Immature natural killer cell (primary cell): ENCODE measurements at regions not wholly inside any gene's neighbourhood (a gene's known extent, or its start where the extent isn't known, plus 50 kb on each side); places are given as distances from the start of the nearest gene placed in this dataset.

Experiments
- DNase-seq, 3 donors: peaks; one replicate each; pipeline ENCODE4 v3.0.0; 2022; ENCODE audit warnings: mixed read lengths in 1 of 3
- H3K27ac Mint-ChIP-seq, 6 donors: one replicate each; pipeline ENCODE4 v1.8.0; 2020; ENCODE audit warnings: mixed read lengths in 6 of 6, mild to moderate bottlenecking in 5 of 6, inconsistent platforms in 4 of 6, moderate library complexity in 3 of 6
- H3K27me3 Mint-ChIP-seq, 3 donors: one replicate each; pipeline ENCODE4 v1.8.0; 2020 to 2021; ENCODE audit warnings: low read depth in 3 of 3, mild to moderate bottlenecking in 3 of 3, mixed read lengths in 3 of 3, moderate library complexity in 3 of 3, inconsistent platforms in 1 of 3
- H3K36me3 Mint-ChIP-seq, 3 donors: one replicate each; pipeline ENCODE4 v1.8.0; 2020; ENCODE audit warnings: mixed read lengths in 3 of 3, inconsistent platforms in 2 of 3, mild to moderate bottlenecking in 2 of 3
- H3K4me1 Mint-ChIP-seq, 2 donors: one replicate each; pipeline ENCODE4 v1.8.0; 2020; ENCODE audit warnings: inconsistent platforms in 2 of 2, mild to moderate bottlenecking in 2 of 2, mixed read lengths in 2 of 2, moderate library complexity in 1 of 2
- H3K4me3 Mint-ChIP-seq, 5 donors: one replicate each; pipeline ENCODE4 v1.8.0; 2020; ENCODE audit warnings: mild to moderate bottlenecking in 5 of 5, mixed read lengths in 5 of 5, inconsistent platforms in 3 of 5, moderate library complexity in 3 of 5
- H3K9me3 Mint-ChIP-seq, 6 donors: one replicate each; pipeline ENCODE4 v1.8.0; 2020; ENCODE audit warnings: mild to moderate bottlenecking in 6 of 6, mixed read lengths in 6 of 6, inconsistent platforms in 4 of 6, moderate library complexity in 3 of 6

- H3K4me3 Mint-ChIP-seq = no peak overlapping the region
- H3K27ac Mint-ChIP-seq = no peak overlapping the region
- H3K9me3 Mint-ChIP-seq = peaks cover 3 to 35% (median 17%) of the 10 kb centered on the region in 6 donors
- no peaks in the 10 kb centered on the region for H3K4me1 Mint-ChIP-seq
- H3K36me3 Mint-ChIP-seq = no peaks in the 10 kb centered on the region
- peaks cover 0 to under 1% (median 0%) of the 10 kb centered on the region in 3 donors for H3K27me3 Mint-ChIP-seq
- no peak for DNase-seq
These were observed 479.5 kb downstream of the TAF11L14 start for GRCh38 chr5:18113721-18114120.

DNA sequence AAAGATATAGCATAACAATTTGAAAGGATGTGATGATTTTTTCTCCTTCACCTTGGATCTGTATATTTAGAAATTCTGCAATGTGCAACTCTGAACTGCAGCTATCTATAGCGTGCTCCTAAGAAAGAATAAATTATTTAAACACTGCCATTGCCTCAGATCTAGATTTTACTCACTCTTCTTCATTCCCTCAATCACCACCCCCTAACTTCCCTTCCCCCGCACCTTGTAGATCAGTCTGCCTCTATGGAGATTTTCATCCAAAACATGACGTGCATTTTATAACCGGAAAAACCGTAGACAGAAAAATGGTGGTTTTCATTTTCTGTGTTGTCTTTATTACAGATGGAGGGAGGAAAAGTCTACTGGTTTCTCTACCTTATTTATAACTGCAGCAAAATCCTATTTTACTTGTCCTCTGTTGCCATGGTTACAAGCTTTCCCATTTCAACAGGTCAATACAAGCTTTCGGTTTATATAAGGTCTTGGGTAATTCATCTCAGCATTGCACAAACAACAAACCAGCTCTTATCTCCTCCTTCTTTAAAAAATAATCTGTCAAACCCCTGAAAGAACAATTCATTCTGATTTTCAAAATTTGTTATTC is 480.0 kb downstream of the TAF11L14 start:
- no peak overlapping the region for H3K4me3 Mint-ChIP-seq
- DNase-seq = no peak
- H3K27ac Mint-ChIP-seq = no peak overlapping the region
- no peaks in the 10 kb centered on the region for H3K36me3 Mint-ChIP-seq
- H3K9me3 Mint-ChIP-seq = peaks cover 3 to 37% (median 17%) of the 10 kb centered on the region in 6 donors
- H3K4me1 Mint-ChIP-seq = no peaks in the 10 kb centered on the region
- H3K27me3 Mint-ChIP-seq = peaks cover 0 to 3% (median 0%) of the 10 kb centered on the region in 3 donors

DNA sequence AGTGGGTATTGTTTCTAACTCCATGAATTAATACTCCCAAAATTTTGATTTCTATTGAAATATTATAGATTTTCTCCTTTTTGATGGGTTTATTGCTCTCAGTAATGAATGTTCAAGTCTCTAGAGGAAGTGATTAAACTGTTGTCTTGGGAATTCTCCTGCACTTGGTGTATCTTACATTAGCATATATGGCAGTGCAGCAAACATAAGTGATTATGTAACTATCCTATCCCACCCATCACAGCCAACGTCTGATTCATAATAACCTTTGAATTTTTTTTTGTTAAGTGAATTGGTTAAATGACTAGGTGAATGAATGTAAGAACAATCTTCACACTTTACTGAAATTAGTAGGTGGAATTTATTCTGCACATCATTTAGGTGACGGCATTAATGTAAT is 483.7 kb downstream of the TAF11L14 start:
- Mint-ChIP-seq H3K27ac (no peak overlapping the region), H3K9me3 (peaks cover 12 to 53% (median 27%) of the 10 kb centered on the region in 6 donors), H3K4me1 (no peaks in the 10 kb centered on the region), H3K4me3 (no peak overlapping the region), H3K36me3 (peaks cover 0 to 3% (median 0%) of the 10 kb centered on the region in 3 donors), H3K27me3 (peaks cover 0 to 5% (median 2%) of the 10 kb centered on the region in 3 donors)
- no peak for DNase-seq

DNA sequence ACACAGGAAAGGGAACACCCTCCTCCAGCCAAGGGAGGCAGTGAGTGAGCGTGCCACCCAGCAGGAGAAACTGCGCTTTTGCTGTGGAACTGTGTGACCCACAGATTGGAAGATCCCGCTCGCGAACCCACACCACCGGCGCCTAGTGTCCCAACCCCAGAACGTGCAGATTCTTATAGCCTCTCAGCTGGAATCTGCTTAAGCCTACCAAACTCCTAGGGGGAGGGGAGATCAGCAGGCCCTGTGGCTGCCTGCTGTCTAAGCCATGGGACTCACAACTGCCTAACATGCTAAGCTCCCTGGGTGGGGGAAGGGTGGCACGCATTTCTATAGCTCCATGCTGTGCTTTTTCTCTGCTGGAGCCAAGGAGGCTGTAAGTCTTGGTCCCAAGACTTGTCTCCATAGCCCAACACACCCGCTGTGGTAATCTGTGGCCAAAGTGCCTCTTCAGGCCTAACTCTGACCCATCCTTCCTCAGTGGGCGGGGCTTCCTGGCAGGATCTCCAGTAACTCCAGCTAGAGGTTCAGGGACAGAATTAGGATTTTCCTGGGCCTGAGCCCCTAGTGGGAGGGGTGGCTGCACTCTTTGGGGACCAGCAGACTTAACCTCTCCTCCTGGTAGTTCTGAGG is 485.0 kb downstream of the TAF11L14 start:
- Mint-ChIP-seq H3K27me3 (peaks cover 0 to 5% (median 2%) of the 10 kb centered on the region in 3 donors), H3K9me3 (peaks cover 19 to 55% (median 37%) of the 10 kb centered on the region in 6 donors), H3K4me1 (no peaks in the 10 kb centered on the region), H3K36me3 (peaks cover 0 to 3% (median 0%) of the 10 kb centered on the region in 3 donors), H3K27ac (no peak overlapping the region), H3K4me3 (no peak overlapping the region)
- DNase-seq = no peak

DNA sequence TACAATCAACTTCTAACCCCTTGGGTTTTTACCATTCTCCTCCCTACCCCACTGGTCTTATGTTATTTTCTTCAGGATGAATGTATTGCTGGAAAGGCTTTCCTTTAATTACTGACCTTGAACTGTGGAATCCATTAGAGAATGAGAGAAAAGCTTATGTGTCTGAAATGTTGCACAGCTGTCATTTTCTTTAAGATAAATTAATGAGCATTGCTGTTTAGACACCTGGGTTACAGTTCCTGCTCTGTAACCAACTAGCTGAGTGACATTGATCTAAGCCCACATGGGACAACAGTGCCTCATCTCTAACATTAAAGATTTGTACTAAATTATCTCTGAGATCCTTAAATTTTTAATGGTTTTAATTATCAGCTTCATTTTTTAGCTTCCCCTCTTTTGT is 507.0 kb downstream of the TAF11L14 start:
- no peak overlapping the region for H3K27ac Mint-ChIP-seq
- H3K36me3 Mint-ChIP-seq = no peaks in the 10 kb centered on the region
- H3K4me1 Mint-ChIP-seq = no peaks in the 10 kb centered on the region
- peaks cover 6 to 31% (median 16%) of the 10 kb centered on the region in 6 donors for H3K9me3 Mint-ChIP-seq
- no peaks in the 10 kb centered on the region for H3K27me3 Mint-ChIP-seq
- H3K4me3 Mint-ChIP-seq = no peak overlapping the region
- DNase-seq = no peak

DNA sequence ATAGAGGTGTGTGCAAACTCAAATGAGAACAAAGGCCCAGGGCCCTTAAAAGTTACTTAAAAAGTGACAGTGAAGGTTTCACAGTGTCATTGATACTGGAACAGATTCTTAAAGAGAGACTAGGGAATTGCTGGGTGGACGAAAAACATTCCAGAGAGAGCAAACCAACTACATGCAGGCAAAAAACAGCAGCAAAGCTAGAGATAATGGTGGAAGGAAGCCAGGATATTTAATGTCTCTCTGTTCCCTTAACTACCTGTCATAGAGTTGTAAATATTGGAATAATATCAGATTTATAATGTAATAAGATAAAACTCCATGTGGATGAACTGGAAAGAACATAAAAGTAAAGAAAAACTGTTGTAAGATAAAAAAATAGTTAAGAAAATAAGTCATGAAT is 508.6 kb downstream of the TAF11L14 start:
- no peaks in the 10 kb centered on the region for H3K36me3 Mint-ChIP-seq
- H3K27ac Mint-ChIP-seq = no peak overlapping the region
- H3K4me1 Mint-ChIP-seq = no peaks in the 10 kb centered on the region
- peaks cover 5 to 35% (median 15%) of the 10 kb centered on the region in 6 donors for H3K9me3 Mint-ChIP-seq
- DNase-seq = no peak
- no peaks in the 10 kb centered on the region for H3K27me3 Mint-ChIP-seq
- no peak overlapping the region for H3K4me3 Mint-ChIP-seq

DNA sequence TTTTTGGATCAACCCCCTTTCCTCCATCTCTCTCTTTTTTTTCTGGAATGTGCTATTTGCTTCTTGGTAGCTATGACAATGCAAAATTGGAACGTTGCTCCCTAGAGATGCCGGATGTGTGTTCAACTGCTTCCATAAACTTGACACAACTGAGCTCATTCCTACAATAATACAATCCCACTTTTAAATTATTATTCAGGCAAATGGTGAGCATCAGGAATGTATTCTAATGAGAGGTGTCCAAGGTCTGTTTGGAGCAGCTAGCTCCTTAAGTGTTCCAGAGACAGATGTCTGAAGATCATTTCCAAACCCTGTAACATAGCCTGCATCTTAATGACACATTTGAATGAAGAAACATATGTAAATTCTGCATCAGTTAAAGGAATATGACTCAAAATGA is 518.4 kb downstream of the TAF11L14 start:
- peaks cover 7 to 48% (median 16%) of the 10 kb centered on the region in 6 donors for H3K9me3 Mint-ChIP-seq
- no peak overlapping the region for H3K4me3 Mint-ChIP-seq
- H3K36me3 Mint-ChIP-seq = no peaks in the 10 kb centered on the region
- H3K27ac Mint-ChIP-seq = no peak overlapping the region
- peaks cover 0 to 2% (median 0%) of the 10 kb centered on the region in 3 donors for H3K27me3 Mint-ChIP-seq
- H3K4me1 Mint-ChIP-seq = no peaks in the 10 kb centered on the region
- DNase-seq = no peak

GRCh38 chr5:18158166-18158565 is 523.9 kb downstream of the TAF11L14 start:
- Mint-ChIP-seq H3K36me3 (no peaks in the 10 kb centered on the region), H3K4me1 (no peaks in the 10 kb centered on the region), H3K9me3 (peaks cover 7 to 42% (median 24%) of the 10 kb centered on the region in 6 donors), H3K27me3 (peaks cover 0 to 2% (median 2%) of the 10 kb centered on the region in 3 donors), H3K4me3 (no peak overlapping the region), H3K27ac (no peak overlapping the region)
- DNase-seq = no peak

DNA sequence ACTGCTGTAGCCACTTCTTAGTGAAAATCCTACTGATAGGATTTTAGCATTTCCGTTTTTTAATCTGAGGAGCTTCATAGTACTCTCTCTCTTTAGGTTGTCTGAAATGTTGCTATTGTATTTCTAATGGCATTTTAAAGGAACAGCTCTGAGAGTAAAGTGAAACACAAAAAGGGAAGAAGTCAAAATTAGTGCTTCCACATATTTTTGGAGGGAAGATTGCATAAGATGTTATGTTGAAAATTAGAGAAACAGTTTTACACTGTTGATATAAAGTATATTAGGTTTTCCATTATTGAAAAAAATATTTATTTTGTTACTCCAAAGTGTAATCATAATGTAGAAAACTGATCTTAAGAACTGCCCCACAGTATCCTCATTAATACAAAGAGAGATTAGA is 525.1 kb downstream of the TAF11L14 start:
- Mint-ChIP-seq H3K9me3 (peaks cover 6 to 44% (median 27%) of the 10 kb centered on the region in 6 donors), H3K4me3 (no peak overlapping the region), H3K36me3 (no peaks in the 10 kb centered on the region), H3K27me3 (peaks cover 0 to 2% (median 2%) of the 10 kb centered on the region in 3 donors), H3K4me1 (no peaks in the 10 kb centered on the region), H3K27ac (no peak overlapping the region)
- no peak for DNase-seq

- H3K27me3 Mint-ChIP-seq = peaks cover 0 to 1% (median 0%) of the 10 kb centered on the region in 3 donors
- no peak overlapping the region for H3K4me3 Mint-ChIP-seq
- H3K36me3 Mint-ChIP-seq = no peaks in the 10 kb centered on the region
- no peak for DNase-seq
- no peak overlapping the region for H3K27ac Mint-ChIP-seq
- H3K9me3 Mint-ChIP-seq = peaks cover 2 to 39% (median 21%) of the 10 kb centered on the region in 6 donors
- no peaks in the 10 kb centered on the region for H3K4me1 Mint-ChIP-seq
These were observed 537.4 kb downstream of the TAF11L14 start for GRCh38 chr5:18171684-18172083.

GRCh38 chr5:18179579-18179978 is 545.3 kb downstream of the TAF11L14 start:
- H3K27me3 Mint-ChIP-seq = peaks cover 0 to 4% (median 0%) of the 10 kb centered on the region in 3 donors
- H3K4me3 Mint-ChIP-seq = no peak overlapping the region
- no peaks in the 10 kb centered on the region for H3K4me1 Mint-ChIP-seq
- DNase-seq = no peak
- no peaks in the 10 kb centered on the region for H3K36me3 Mint-ChIP-seq
- peaks cover 2 to 38% (median 18%) of the 10 kb centered on the region in 6 donors for H3K9me3 Mint-ChIP-seq
- no peak overlapping the region for H3K27ac Mint-ChIP-seq

GRCh38 chr5:18181575-18181974 is 547.3 kb downstream of the TAF11L14 start:
- Mint-ChIP-seq H3K4me1 (no peaks in the 10 kb centered on the region), H3K27me3 (peaks cover 0 to 4% (median 0%) of the 10 kb centered on the region in 3 donors), H3K4me3 (no peak overlapping the region)

DNA sequence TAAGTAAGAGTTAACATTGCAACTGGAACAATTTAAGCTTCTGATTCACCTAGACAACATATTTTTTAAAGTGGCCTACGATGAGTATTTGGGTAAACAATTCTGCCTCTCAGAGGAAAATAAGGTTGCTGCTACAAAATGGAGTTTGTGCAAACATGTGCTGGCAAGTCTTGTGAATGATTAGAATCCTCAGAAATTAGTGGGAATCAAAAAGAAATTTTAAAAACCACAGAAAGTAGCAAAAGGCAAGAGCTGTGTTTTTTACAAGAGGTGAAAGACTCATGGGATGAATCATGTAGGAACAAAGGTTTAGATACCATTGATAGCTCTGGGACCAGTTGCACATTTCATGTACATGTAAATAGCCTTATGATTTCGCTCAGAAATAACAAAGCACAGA is 561.6 kb downstream of the TAF11L14 start:
- Mint-ChIP-seq H3K27me3 (peaks cover 0 to 2% (median 1%) of the 10 kb centered on the region in 3 donors), H3K27ac (no peak overlapping the region), H3K9me3 (peaks cover 18 to 61% (median 27%) of the 10 kb centered on the region in 6 donors), H3K36me3 (no peaks in the 10 kb centered on the region), H3K4me3 (no peak overlapping the region), H3K4me1 (no peaks in the 10 kb centered on the region)
- no peak for DNase-seq

More at GRCh38 chr5:18181575-18181974, 547.3 kb downstream of the TAF11L14 start:
- no peak for DNase-seq
- H3K36me3 Mint-ChIP-seq = no peaks in the 10 kb centered on the region
- peaks cover 2 to 44% (median 20%) of the 10 kb centered on the region in 6 donors for H3K9me3 Mint-ChIP-seq
- H3K27ac Mint-ChIP-seq = no peak overlapping the region

DNA sequence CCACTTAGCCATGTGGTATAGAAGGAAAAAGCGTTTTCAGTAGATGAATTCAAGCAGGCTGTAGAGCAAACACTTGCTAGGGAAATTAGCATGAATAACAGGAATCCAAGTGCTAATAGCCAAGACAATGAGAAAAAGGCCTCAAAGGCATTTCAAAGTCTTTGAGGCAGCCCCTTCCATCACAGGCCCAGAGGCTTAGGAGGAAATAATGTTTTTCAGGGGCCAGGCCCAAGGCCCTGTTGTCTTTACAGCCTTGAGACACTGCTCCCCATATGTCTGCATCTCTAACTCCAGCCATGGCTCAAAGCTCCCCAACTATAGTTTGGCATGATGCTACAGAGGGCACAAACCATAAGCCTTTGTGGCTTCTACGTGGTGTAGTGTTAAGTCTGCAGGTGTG is 563.5 kb downstream of the TAF11L14 start:
- Mint-ChIP-seq H3K27ac (no peak overlapping the region), H3K27me3 (peaks cover 0 to 2% (median 1%) of the 10 kb centered on the region in 3 donors), H3K4me1 (no peaks in the 10 kb centered on the region), H3K9me3 (peaks cover 18 to 62% (median 24%) of the 10 kb centered on the region in 6 donors), H3K36me3 (no peaks in the 10 kb centered on the region), H3K4me3 (no peak overlapping the region)
- DNase-seq = no peak
